NT2/D1 (cell line): ENCODE measurements at regions not wholly inside any gene's neighbourhood (a gene's known extent, or its start where the extent isn't known, plus 50 kb on each side); places are given as distances from the start of the nearest gene placed in this dataset.

ENCODE experiments used
- SUZ12 ChIP-seq: IDR thresholded peaks from 2 replicates; pipeline ENCODE4 v1.6.1; 2011; ENCODE audit not compliant: insufficient read length, insufficient read depth; ENCODE audit errors: extremely low read depth
- YY1 ChIP-seq: IDR thresholded peaks from 2 replicates; pipeline ENCODE4 v1.6.1; 2011; ENCODE audit not compliant: insufficient read length, insufficient read depth
- ZNF274 ChIP-seq: IDR thresholded peaks from 2 replicates; pipeline ENCODE4 v1.6.1; 2011; ENCODE audit warnings: mild to moderate bottlenecking, low read depth, low read length

DNA sequence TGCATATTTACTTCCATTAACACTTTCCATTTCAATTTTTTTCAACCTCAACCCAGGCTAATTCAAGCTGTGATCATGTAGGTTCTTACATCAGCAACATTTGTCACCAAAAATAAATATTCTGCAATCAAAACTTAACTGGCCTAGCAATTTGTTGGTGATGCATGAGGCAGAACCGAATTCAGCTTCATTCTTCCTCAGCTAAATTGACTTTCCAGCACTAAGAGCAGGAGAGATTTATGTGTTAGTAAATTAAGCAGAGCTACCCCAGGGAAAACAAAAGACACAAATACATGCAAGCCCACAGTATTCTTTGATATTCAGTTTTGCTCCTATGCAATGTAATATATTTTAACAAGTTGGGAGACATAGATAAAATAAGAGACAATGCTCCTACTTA is 208.7 kb upstream of the NDST3 start:
- TF ChIP-seq SUZ12 (no peak), YY1 (no peak), ZNF274 (no peak)
